IMR-90 (cell line): ENCODE measurements at regions not wholly inside any gene's neighbourhood (a gene's known extent, or its start where the extent isn't known, plus 50 kb on each side); places are given as distances from the start of the nearest gene placed in this dataset.

Experiments
- ATAC-seq: fragments of 200-7000 bp; cut with Tn5 transposase; 2 replicates; pipeline ENCODE4 v1.9.1; 2020; ENCODE audit warnings: low read depth, mild to moderate bottlenecking, moderate library complexity
- BruUV-seq: library from RNA; stranded (reverse); fragments of 400-500 nt; replicated peaks from 2 replicates; lab custom pipeline; 2021; lab: Mats Ljungman, UMichigan
- CTCF ChIA-PET: fragments of 300-600 bp; formaldehyde crosslinking; extraction: SDS; loops from one replicate; lab custom pipeline; 2021; ENCODE audit warnings: antibody characterized with exemption; lab: Yijun Ruan, JAX
- POLR2A ChIA-PET: fragments of 300-600 bp; sonication (Branson Sonifier 250); formaldehyde crosslinking; loops from one replicate; lab custom pipeline; 2022; ENCODE audit warnings: antibody characterized with exemption; ENCODE audit not compliant: unreplicated experiment; lab: Charles Lee
- DNase-seq: peaks from one replicate; pipeline ENCODE4 v3.0.0; 2013
- H2AFZ ChIP-seq: replicated peaks from 2 replicates; pipeline ENCODE3; 2013; ENCODE audit warnings: low read length, mild to moderate bottlenecking; ENCODE audit not compliant: poor library complexity
- H2AK5ac ChIP-seq: 2 replicates; pipeline ENCODE4 v1.6.1; 2013; ENCODE audit warnings: low read depth, low read length, inconsistent platforms
- H2AK9ac ChIP-seq: replicated peaks from 2 replicates; pipeline ENCODE3; 2013; ENCODE audit warnings: mild to moderate bottlenecking, low read depth, low read length, moderate library complexity; ENCODE audit not compliant: poor library complexity
- H2BK120ac ChIP-seq: 2 replicates; pipeline ENCODE4 v1.6.1; 2013; ENCODE audit warnings: low read depth, low read length, inconsistent platforms
- H2BK15ac ChIP-seq: 3 replicates; pipeline ENCODE4 v1.6.1; 2013; ENCODE audit warnings: low read depth, low read length, inconsistent platforms
- H2BK20ac ChIP-seq: 2 replicates; pipeline ENCODE4 v1.6.1; 2013; ENCODE audit warnings: low read depth, mild to moderate bottlenecking, inconsistent platforms, low read length, moderate library complexity
- H2BK5ac ChIP-seq: 2 replicates; pipeline ENCODE4 v1.6.1; 2013; ENCODE audit warnings: mild to moderate bottlenecking, low read depth, low read length, inconsistent platforms; ENCODE audit not compliant: poor library complexity, severe bottlenecking
- H3K14ac ChIP-seq: replicated peaks from 2 replicates; pipeline ENCODE4 v1.6.1; 2013; ENCODE audit warnings: low read depth, low read length, inconsistent platforms
- H3K18ac ChIP-seq: 2 replicates; pipeline ENCODE4 v1.6.1; 2013; ENCODE audit warnings: low read depth, low read length, control low read depth
- H3K23ac ChIP-seq: 2 replicates; pipeline ENCODE4 v1.6.1; 2013; ENCODE audit warnings: low read depth, low read length, inconsistent platforms
- H3K27ac ChIP-seq: 2 replicates; pipeline ENCODE4 v1.5.1; 2013; ENCODE audit warnings: mild to moderate bottlenecking, control low read depth, low read length; ENCODE audit not compliant: insufficient read depth
- H3K27me3 ChIP-seq: 2 replicates; pipeline ENCODE4 v1.6.1; 2013; ENCODE audit warnings: low read length; ENCODE audit not compliant: control insufficient read depth, insufficient read depth
- H3K36me3 ChIP-seq: 2 replicates; pipeline ENCODE4 v1.6.1; 2013; ENCODE audit warnings: low read length, mixed read lengths; ENCODE audit not compliant: control insufficient read depth, insufficient read depth
- H3K4ac ChIP-seq: 2 replicates; pipeline ENCODE4 v1.6.1; 2013; ENCODE audit warnings: low read depth, low read length, inconsistent platforms
- H3K4me1 ChIP-seq: 2 replicates; pipeline ENCODE4 v1.6.1; 2013; ENCODE audit warnings: low read length, mixed read lengths; ENCODE audit not compliant: control insufficient read depth, insufficient read depth
- H3K4me2 ChIP-seq: 2 replicates; pipeline ENCODE4 v1.6.1; 2013; ENCODE audit warnings: low read depth, mild to moderate bottlenecking, control low read depth, low read length, moderate library complexity
- H3K4me3 ChIP-seq: 2 replicates; pipeline ENCODE4 v1.5.1; 2013; ENCODE audit warnings: low read depth, mild to moderate bottlenecking, control low read depth, low read length, moderate library complexity; ENCODE audit not compliant: insufficient read depth
- H3K56ac ChIP-seq: 2 replicates; pipeline ENCODE4 v1.6.1; 2013; ENCODE audit warnings: low read length, inconsistent platforms; ENCODE audit not compliant: insufficient read depth; ENCODE audit errors: extremely low read depth
- H3K79me1 ChIP-seq, 2 experiments: 2 replicates each; pipeline ENCODE4 v1.6.1; 2013; ENCODE audit warnings: low read length in 2 of 2, inconsistent platforms in 1 of 2, low read depth in 1 of 2
- H3K9ac ChIP-seq: 2 replicates; pipeline ENCODE4 v1.6.1; 2013; ENCODE audit warnings: low read depth, low read length, control low read depth
- H3K9me1 ChIP-seq: 2 replicates; pipeline ENCODE4 v1.6.1; 2013; ENCODE audit warnings: low read length, inconsistent platforms; ENCODE audit not compliant: insufficient read depth
- H3K9me3 ChIP-seq: 2 replicates; pipeline ENCODE4 v1.6.1; 2013; ENCODE audit warnings: low read length; ENCODE audit not compliant: control insufficient read depth, insufficient read depth
- H4K20me1 ChIP-seq: 2 replicates; pipeline ENCODE4 v1.6.1; 2013; ENCODE audit warnings: low read length, inconsistent platforms; ENCODE audit not compliant: insufficient read depth
- H4K5ac ChIP-seq: 2 replicates; pipeline ENCODE4 v1.6.1; 2013; ENCODE audit warnings: mild to moderate bottlenecking, low read depth, low read length, control low read depth
- H4K8ac ChIP-seq, 2 experiments: 2 replicates each; pipeline ENCODE4 v1.6.1; 2013; ENCODE audit warnings: low read depth in 2 of 2, low read length in 2 of 2, control low read depth in 1 of 2, inconsistent platforms in 1 of 2
- H4K91ac ChIP-seq: 2 replicates; pipeline ENCODE4 v1.6.1; 2013; ENCODE audit warnings: low read depth, low read length, inconsistent platforms; ENCODE audit not compliant: insufficient read depth
- WGBS, 2 experiments: methylation state at CpG; one replicate each; pipeline versions ENCODE4 v1.1.5 to v1.1.7; 2013; ENCODE audit warnings: missing lambda C conversion rate in 2 of 2; ENCODE audit not compliant: insufficient read length in 1 of 2; ENCODE audit errors: extremely low coverage in 2 of 2; 5-methylcytosine and 5-hydroxymethylcytosine counted together
- dilution Hi-C: fragments of 300-500 bp; cut with HindIII; formaldehyde crosslinking; loops from one replicate; pipeline ENCODE4 v1.14.3; 2018; ENCODE audit warnings: low sequenced_read_pairs; ENCODE audit not compliant: unreplicated experiment
- in situ Hi-C: fragments of 300-500 bp; cut with MboI; formaldehyde crosslinking; loops from 3 replicates; pipeline ENCODE4 v1.14.3; 2019; ENCODE audit warnings: low sequenced_read_pairs, inconsistent platforms, mixed read lengths
- intact Hi-C: fragments of 100-400 bp; cut with micrococcal nuclease; formaldehyde crosslinking; loops from 2 replicates; pipeline ENCODE4 v1.10.0; 2022
- TF ChIP-seq, protein P1 (sequence below): fragments of 150-350 bp; IDR thresholded peaks from 2 replicates; pipeline ENCODE4 v1.6.1; 2016; ENCODE audit warnings: low read depth, mild to moderate bottlenecking, low read length, moderate library complexity, borderline replicate concordance

- no peak overlapping the region for H4K5ac ChIP-seq
- H2BK20ac ChIP-seq = no peak overlapping the region
- H3K9ac ChIP-seq = no peak overlapping the region
- H3K27me3 ChIP-seq = no peaks in the 10 kb centered on the region
- no peak overlapping the region for H2BK120ac ChIP-seq
- TF ChIP-seq, protein P1, sequence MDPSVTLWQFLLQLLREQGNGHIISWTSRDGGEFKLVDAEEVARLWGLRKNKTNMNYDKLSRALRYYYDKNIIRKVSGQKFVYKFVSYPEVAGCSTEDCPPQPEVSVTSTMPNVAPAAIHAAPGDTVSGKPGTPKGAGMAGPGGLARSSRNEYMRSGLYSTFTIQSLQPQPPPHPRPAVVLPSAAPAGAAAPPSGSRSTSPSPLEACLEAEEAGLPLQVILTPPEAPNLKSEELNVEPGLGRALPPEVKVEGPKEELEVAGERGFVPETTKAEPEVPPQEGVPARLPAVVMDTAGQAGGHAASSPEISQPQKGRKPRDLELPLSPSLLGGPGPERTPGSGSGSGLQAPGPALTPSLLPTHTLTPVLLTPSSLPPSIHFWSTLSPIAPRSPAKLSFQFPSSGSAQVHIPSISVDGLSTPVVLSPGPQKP = no peak
- no peak overlapping the region for H2AFZ ChIP-seq
- CTCF ChIA-PET = no interaction called here
- H3K9me3 ChIP-seq = peaks cover 32% of the 10 kb centered on the region
- H3K14ac ChIP-seq = no peak overlapping the region
- DNase-seq = no peak
- POLR2A ChIA-PET = interaction anchor here (0.6 kb wide), 1 partner anchor 104 kb away, joined by 3 read pairs; no protein-coding TSS in a partner anchor
- BruUV-seq = no TSS peak
- H3K36me3 ChIP-seq = no peaks in the 10 kb centered on the region
- no peaks in the 10 kb centered on the region for H3K79me1 ChIP-seq
- no peak overlapping the region for H4K91ac ChIP-seq
- H3K18ac ChIP-seq = no peak overlapping the region
- H2AK9ac ChIP-seq = no peak overlapping the region
- H3K4me2 ChIP-seq = no peak overlapping the region
- H3K4ac ChIP-seq = no peak overlapping the region
- no peak overlapping the region for H3K27ac ChIP-seq
- H3K9me1 ChIP-seq = no peaks in the 10 kb centered on the region
- no peak overlapping the region for H4K8ac ChIP-seq
- ATAC-seq = no peak
- H2AK5ac ChIP-seq = no peak overlapping the region
- intact Hi-C loops = no loop called here
- no peak overlapping the region for H3K4me3 ChIP-seq
- dilution Hi-C loops = no loop called here
- H2BK15ac ChIP-seq = no peak overlapping the region
- no peak overlapping the region for H3K56ac ChIP-seq
- H3K23ac ChIP-seq = no peak overlapping the region
- no peaks in the 10 kb centered on the region for H3K4me1 ChIP-seq
- no peak overlapping the region for H2BK5ac ChIP-seq
- WGBS, 2 experiments = 100% methylated on average over 2 of the region's 9 CpGs; no CpG with 5 or more reads in 1 of the 2 experiments
- H4K20me1 ChIP-seq = no peaks in the 10 kb centered on the region
- in situ Hi-C loops = no loop called here
These were observed 104.2 kb downstream of the TMEM18 start for GRCh38 chr2:573025-573424.
